H9 (cell line): ENCODE measurements at regions not wholly inside any gene's neighbourhood (a gene's known extent, or its start where the extent isn't known, plus 50 kb on each side); places are given as distances from the start of the nearest gene placed in this dataset.

Source experiments
- DNase-seq: peaks from one replicate; pipeline ENCODE4 v3.0.0-alpha.2; 2017
- H2AFZ ChIP-seq: one replicate; pipeline ENCODE4 v1.6.1; 2013; ENCODE audit warnings: mild to moderate bottlenecking, low read length, control low read depth, moderate library complexity
- H2AK5ac ChIP-seq: 2 replicates; pipeline ENCODE4 v1.6.1; 2013; ENCODE audit warnings: low read length, control low read depth, mixed read lengths; ENCODE audit not compliant: insufficient read length
- H2BK120ac ChIP-seq: one replicate; pipeline ENCODE4 v1.6.1; 2013; ENCODE audit warnings: low read depth, mild to moderate bottlenecking, low read length, control low read depth, inconsistent platforms; ENCODE audit not compliant: poor library complexity, severe bottlenecking
- H2BK12ac ChIP-seq: 2 replicates; pipeline ENCODE4 v1.6.1; 2013; ENCODE audit warnings: low read length, control low read depth, mixed read lengths, low read depth; ENCODE audit not compliant: insufficient read length
- H2BK15ac ChIP-seq: 2 replicates; pipeline ENCODE4 v1.6.1; 2013; ENCODE audit warnings: low read depth, low read length, control low read depth
- H2BK20ac ChIP-seq: one replicate; pipeline ENCODE4 v1.6.1; 2013; ENCODE audit warnings: low read depth, mild to moderate bottlenecking, low read length, control low read depth, inconsistent platforms; ENCODE audit not compliant: poor library complexity, severe bottlenecking
- H2BK5ac ChIP-seq: 2 replicates; pipeline ENCODE4 v1.6.1; 2013; ENCODE audit warnings: low read length, control low read depth, mixed read lengths; ENCODE audit not compliant: insufficient read length
- H3K14ac ChIP-seq: 2 replicates; pipeline ENCODE4 v1.6.1; 2013; ENCODE audit warnings: low read length, control low read depth; ENCODE audit not compliant: insufficient read depth
- H3K18ac ChIP-seq: 2 replicates; pipeline ENCODE4 v1.6.1; 2013; ENCODE audit warnings: low read depth, mild to moderate bottlenecking, mixed read lengths, low read length, control low read depth; ENCODE audit not compliant: insufficient read length
- H3K23ac ChIP-seq: 2 replicates; pipeline ENCODE4 v1.6.1; 2013; ENCODE audit warnings: low read length, control low read depth, mixed read lengths, low read depth; ENCODE audit not compliant: insufficient read length
- H3K23me2 ChIP-seq: 2 replicates; pipeline ENCODE4 v1.6.1; 2013; ENCODE audit warnings: low read depth, mild to moderate bottlenecking, mixed read lengths, low read length, control low read depth; ENCODE audit not compliant: insufficient read length, poor library complexity, severe bottlenecking
- H3K27ac ChIP-seq: 2 replicates; pipeline ENCODE4 v1.5.1; 2013; ENCODE audit warnings: low read length, control low read depth, mixed read lengths, low read depth; ENCODE audit not compliant: insufficient read length
- H3K27me3 ChIP-seq: 2 replicates; pipeline ENCODE4 v1.6.1; 2013; ENCODE audit warnings: low read length, control low read depth, inconsistent platforms; ENCODE audit not compliant: insufficient read depth
- H3K4ac ChIP-seq: 2 replicates; pipeline ENCODE4 v1.6.1; 2013; ENCODE audit warnings: low read depth, mild to moderate bottlenecking, control low read depth, inconsistent platforms, low read length, moderate library complexity
- H3K4me1 ChIP-seq: 2 replicates; pipeline ENCODE4 v1.6.1; 2013; ENCODE audit warnings: low read length, control low read depth, inconsistent platforms; ENCODE audit not compliant: insufficient read depth
- H3K4me2 ChIP-seq: 2 replicates; pipeline ENCODE4 v1.6.1; 2013; ENCODE audit warnings: low read length, control low read depth, mixed read lengths; ENCODE audit not compliant: insufficient read length, insufficient read depth
- H3K56ac ChIP-seq: 2 replicates; pipeline ENCODE4 v1.6.1; 2013; ENCODE audit warnings: low read depth, mild to moderate bottlenecking, mixed read lengths, low read length, control low read depth; ENCODE audit not compliant: insufficient read length
- H3K79me1 ChIP-seq: 2 replicates; pipeline ENCODE4 v1.6.1; 2013; ENCODE audit warnings: low read depth, mild to moderate bottlenecking, moderate library complexity, low read length, control low read depth, inconsistent platforms; ENCODE audit not compliant: insufficient read depth, poor library complexity, severe bottlenecking
- H3K79me2 ChIP-seq: 2 replicates; pipeline ENCODE4 v1.6.1; 2013; ENCODE audit warnings: low read length, control low read depth, inconsistent platforms; ENCODE audit not compliant: insufficient read depth
- H3K9ac ChIP-seq: 2 replicates; pipeline ENCODE4 v1.6.1; 2013; ENCODE audit warnings: low read length, control low read depth, mixed read lengths; ENCODE audit not compliant: insufficient read length; ENCODE audit errors: extremely low read depth
- H3K9me3 ChIP-seq: one replicate; pipeline ENCODE4 v1.6.1; 2013; ENCODE audit warnings: low read depth, low read length, inconsistent platforms; ENCODE audit not compliant: control insufficient read depth
- H3T11ph ChIP-seq: one replicate; pipeline ENCODE4 v1.6.1; 2013; ENCODE audit warnings: mild to moderate bottlenecking, low read length, control low read depth, inconsistent platforms
- H4K20me1 ChIP-seq: one replicate; pipeline ENCODE4 v1.6.1; 2013; ENCODE audit not compliant: control insufficient read depth, insufficient read length, insufficient read depth
- H4K5ac ChIP-seq: 2 replicates; pipeline ENCODE4 v1.6.1; 2013; ENCODE audit warnings: low read depth, mild to moderate bottlenecking, mixed read lengths, low read length, control low read depth; ENCODE audit not compliant: insufficient read length
- H4K8ac ChIP-seq: replicated peaks from 2 replicates; pipeline ENCODE4 v1.6.1; 2013; ENCODE audit warnings: low read length, control low read depth, mixed read lengths, low read depth; ENCODE audit not compliant: insufficient read length
- H4K91ac ChIP-seq: 2 replicates; pipeline ENCODE4 v1.6.1; 2013; ENCODE audit warnings: low read depth, mild to moderate bottlenecking, moderate library complexity, mixed read lengths, low read length, control low read depth; ENCODE audit not compliant: insufficient read length
- H3K27ac Mint-ChIP-seq, 3 experiments: 2 replicates in 2 of 3; 3 replicates in 1 of 3; pipeline ENCODE4 v1.8.0; 2020 to 2021; ENCODE audit warnings: mixed read lengths in 3 of 3, mild to moderate bottlenecking in 1 of 3, moderate library complexity in 1 of 3
- H3K27me3 Mint-ChIP-seq: 2 replicates; pipeline ENCODE4 v1.8.0; 2021; ENCODE audit warnings: low read depth, mild to moderate bottlenecking, moderate library complexity, mixed read lengths
- H3K36me3 Mint-ChIP-seq, 3 experiments: 2 replicates in 2 of 3; 3 replicates in 1 of 3; pipeline ENCODE4 v1.8.0; 2020 to 2021; ENCODE audit warnings: low read depth in 3 of 3, mixed read lengths in 3 of 3; ENCODE audit not compliant: insufficient read depth in 1 of 3
- H3K4me1 Mint-ChIP-seq, 2 experiments: 2 replicates each; pipeline ENCODE4 v1.8.0; 2020; ENCODE audit warnings: mixed read lengths in 2 of 2
- H3K4me3 Mint-ChIP-seq, 2 experiments: 2 replicates in 1 of 2; 3 replicates in 1 of 2; pipeline ENCODE4 v1.8.0; 2020 to 2021; ENCODE audit warnings: mild to moderate bottlenecking in 2 of 2, mixed read lengths in 2 of 2, moderate library complexity in 1 of 2
- H3K9me3 Mint-ChIP-seq, 2 experiments: 2 replicates in 1 of 2; 3 replicates in 1 of 2; pipeline ENCODE4 v1.8.0; 2020; ENCODE audit warnings: mild to moderate bottlenecking in 2 of 2, mixed read lengths in 2 of 2, moderate library complexity in 1 of 2
- WGBS: extraction: QIAGEN DNeasy Blood & Tissue Kit; methylation state at CpG from one replicate; pipeline ENCODE4 v1.1.7; 2013; ENCODE audit warnings: missing lambda C conversion rate, low lambda C conversion rate, mixed read lengths; ENCODE audit not compliant: insufficient read length; ENCODE audit errors: extremely low coverage; 5-methylcytosine and 5-hydroxymethylcytosine counted together
- TF ChIP-seq, protein P1 (sequence below): fragments of 200-600 bp; sonication (generic); conservative IDR thresholded peaks from 3 replicates; pipeline ENCODE4 v1.8.0; 2021; ENCODE audit warnings: antibody characterized with exemption, mild to moderate bottlenecking

DNA sequence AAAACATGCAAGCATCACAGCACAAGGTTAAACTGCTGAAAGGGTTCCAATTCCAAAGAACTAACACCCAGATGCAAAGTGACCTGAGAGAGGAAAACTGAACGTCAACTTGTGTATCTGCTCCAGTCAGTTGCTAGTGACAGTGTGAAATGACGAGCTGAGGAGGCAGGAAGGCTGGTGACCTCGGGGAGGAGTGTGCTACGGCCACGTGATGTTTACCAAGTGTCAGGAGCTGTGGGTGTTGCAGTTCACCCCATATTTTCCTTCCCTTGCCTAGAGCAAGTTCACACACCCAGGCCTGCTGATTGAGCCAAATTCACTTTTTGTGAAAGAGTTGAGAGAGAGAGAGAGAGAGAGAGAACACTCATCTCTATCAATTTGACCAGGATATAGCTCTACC lies 231.6 kb upstream of the ANKH start:
- no peaks in the 10 kb centered on the region for H3K79me2 ChIP-seq
- H2AK5ac ChIP-seq: no peak overlapping the region
- H3K23me2 ChIP-seq: no peaks in the 10 kb centered on the region
- no peak for DNase-seq
- no peaks in the 10 kb centered on the region for H4K20me1 ChIP-seq
- Mint-ChIP-seq H3K27me3 (peaks cover 5% of the 10 kb centered on the region; the same call in 1 of the 2 replicates), H3K4me1 (peaks cover 2 to 3% of the 10 kb centered on the region in 2 experiments; a peak in 1 of 4 replicates), H3K4me3 (no peak overlapping the region), H3K27ac (0 out of 7 replicates have a peak overlapping the region, but pooled peaks of 1 of the 3 experiments have one; percentile 46), H3K36me3 (peaks cover 0 to 2% (median 0%) of the 10 kb centered on the region in 3 experiments; a peak in 2 of 7 replicates), H3K9me3 (peaks cover 0 to 5% of the 10 kb centered on the region in 2 experiments; a peak in 2 of 5 replicates)
- H4K91ac ChIP-seq: no peak overlapping the region
- H4K5ac ChIP-seq: no peak overlapping the region
- no peak overlapping the region for H2AFZ ChIP-seq
- no peak overlapping the region for H3K14ac ChIP-seq
- H3K9me3 ChIP-seq: no peaks in the 10 kb centered on the region
- no peak overlapping the region for H3T11ph ChIP-seq
- H3K18ac ChIP-seq: no peak overlapping the region
- TF ChIP-seq, protein P1, sequence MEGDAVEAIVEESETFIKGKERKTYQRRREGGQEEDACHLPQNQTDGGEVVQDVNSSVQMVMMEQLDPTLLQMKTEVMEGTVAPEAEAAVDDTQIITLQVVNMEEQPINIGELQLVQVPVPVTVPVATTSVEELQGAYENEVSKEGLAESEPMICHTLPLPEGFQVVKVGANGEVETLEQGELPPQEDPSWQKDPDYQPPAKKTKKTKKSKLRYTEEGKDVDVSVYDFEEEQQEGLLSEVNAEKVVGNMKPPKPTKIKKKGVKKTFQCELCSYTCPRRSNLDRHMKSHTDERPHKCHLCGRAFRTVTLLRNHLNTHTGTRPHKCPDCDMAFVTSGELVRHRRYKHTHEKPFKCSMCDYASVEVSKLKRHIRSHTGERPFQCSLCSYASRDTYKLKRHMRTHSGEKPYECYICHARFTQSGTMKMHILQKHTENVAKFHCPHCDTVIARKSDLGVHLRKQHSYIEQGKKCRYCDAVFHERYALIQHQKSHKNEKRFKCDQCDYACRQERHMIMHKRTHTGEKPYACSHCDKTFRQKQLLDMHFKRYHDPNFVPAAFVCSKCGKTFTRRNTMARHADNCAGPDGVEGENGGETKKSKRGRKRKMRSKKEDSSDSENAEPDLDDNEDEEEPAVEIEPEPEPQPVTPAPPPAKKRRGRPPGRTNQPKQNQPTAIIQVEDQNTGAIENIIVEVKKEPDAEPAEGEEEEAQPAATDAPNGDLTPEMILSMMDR: no peak
- no peaks in the 10 kb centered on the region for H3K4me1 ChIP-seq
- H2BK15ac ChIP-seq: no peak overlapping the region
- H3K79me1 ChIP-seq: no peaks in the 10 kb centered on the region
- H2BK120ac ChIP-seq: no peak overlapping the region
- no peak overlapping the region for H2BK12ac ChIP-seq
- no peak overlapping the region for H3K4me2 ChIP-seq
- no peak overlapping the region for H3K56ac ChIP-seq
- H3K27me3 ChIP-seq: no peaks in the 10 kb centered on the region
- H3K4ac ChIP-seq: no peak overlapping the region
- no peak overlapping the region for H3K23ac ChIP-seq
- no peak overlapping the region for H2BK5ac ChIP-seq
- H2BK20ac ChIP-seq: no peak overlapping the region
- no peak overlapping the region for H4K8ac ChIP-seq
- no peak overlapping the region for H3K27ac ChIP-seq
- WGBS: no CpG with 5 or more reads among the region's 5 CpGs
- no peak overlapping the region for H3K9ac ChIP-seq
